CD4-positive, alpha-beta T cell treated with Interferon gamma for 1 hour (primary cell): ENCODE measurements at regions not wholly inside any gene's neighbourhood (a gene's known extent, or its start where the extent isn't known, plus 50 kb on each side); places are given as distances from the start of the nearest gene placed in this dataset.
A peak's percentile ranks its signal among the peaks of the same experiment; 100 is the strongest.

ENCODE experiments used
- DNase-seq: peaks from one replicate; pipeline ENCODE4 v3.0.0-alpha.2; 2020

DNA sequence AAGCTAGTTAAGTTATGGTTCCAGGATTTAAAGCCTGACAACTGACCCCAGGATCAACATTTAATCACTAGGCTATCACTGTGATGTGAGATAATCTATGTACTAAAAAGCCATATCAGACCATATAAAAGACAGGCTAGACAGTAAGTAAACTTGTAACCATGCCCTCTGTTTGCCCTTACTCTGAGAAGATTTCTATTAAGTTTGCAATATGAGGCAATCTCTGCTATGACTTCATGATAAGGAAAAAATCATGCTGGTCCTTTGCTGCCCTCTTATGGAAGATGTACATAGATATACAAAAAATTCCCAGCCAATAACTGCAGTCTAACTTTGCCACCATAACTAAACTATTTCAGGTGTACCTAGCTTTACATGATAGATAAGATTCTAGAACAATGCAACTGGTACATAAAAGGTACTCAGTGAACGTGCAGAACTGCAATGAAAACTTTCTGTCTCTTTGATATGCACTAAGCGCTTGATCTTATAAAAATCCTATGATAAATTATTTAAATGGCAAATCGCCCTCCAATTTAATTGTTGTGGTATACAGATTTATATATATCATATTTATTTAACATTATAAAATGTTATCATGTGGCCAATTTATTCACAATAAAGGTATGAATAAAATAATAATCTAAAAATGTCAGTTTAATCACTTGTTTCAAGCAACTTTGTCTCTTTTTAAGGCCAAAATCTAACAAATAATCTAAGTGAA lies 70.5 kb downstream of the FAM217A start:
- DNase-seq = no peak

DNA sequence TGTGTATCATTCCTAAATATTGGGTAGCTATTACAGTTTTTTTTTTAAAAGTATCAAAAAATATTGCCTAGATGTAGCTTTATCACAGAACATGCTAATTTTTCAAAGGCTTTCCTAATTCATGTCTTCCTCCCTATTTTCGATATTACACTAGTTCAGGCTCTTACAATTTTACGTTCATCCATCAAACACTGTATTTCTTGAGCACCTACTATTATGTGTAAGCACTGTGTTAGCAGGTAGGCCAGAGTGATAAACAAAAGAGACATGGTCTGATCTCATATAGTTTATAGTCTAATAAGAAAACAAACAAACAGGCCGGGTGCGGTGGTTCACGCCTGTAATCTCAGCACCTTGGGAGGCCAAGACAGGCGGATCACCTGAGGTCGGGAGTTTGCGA lies 69.5 kb downstream of the FAM217A start:
- no peak for DNase-seq

DNA sequence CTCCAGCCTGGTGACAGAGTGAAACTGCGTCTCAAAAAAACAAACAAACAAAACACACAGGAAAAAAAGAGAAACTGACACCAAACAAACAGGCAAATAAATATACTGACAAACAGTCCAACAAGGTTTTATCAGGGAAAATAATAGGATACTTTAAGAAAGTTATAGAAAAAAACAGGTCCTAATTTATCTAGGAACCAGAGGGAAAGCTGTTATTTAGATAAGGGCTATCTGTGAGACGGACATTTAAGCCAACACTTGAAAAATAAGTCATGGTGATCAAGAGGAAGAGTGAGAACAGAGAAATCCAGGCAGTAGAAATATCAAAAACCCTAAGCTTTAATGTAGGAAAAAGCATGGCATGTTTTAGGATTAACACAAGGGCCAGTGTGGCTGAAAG lies 68.9 kb downstream of the FAM217A start:
- no peak for DNase-seq

DNA sequence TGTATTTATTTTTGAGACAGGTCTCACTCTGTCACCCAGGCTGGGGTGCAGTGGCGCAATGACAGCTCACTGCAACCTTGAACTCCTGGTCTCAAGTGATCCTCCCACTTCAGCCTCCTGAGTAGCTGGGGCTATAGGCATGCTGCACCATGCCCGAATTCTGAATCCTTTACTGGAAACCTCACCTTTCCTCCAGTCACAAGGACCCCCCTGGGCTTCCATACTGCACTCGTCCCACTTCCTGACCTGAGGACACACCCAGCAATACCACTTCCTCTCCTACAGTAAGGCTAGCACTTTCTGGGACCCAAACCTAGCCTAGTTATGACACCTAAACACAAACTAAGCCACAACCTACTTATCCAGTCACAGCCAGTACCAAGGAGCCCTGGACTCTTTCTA lies 68.2 kb downstream of the FAM217A start:
- DNase-seq = no peak

DNA sequence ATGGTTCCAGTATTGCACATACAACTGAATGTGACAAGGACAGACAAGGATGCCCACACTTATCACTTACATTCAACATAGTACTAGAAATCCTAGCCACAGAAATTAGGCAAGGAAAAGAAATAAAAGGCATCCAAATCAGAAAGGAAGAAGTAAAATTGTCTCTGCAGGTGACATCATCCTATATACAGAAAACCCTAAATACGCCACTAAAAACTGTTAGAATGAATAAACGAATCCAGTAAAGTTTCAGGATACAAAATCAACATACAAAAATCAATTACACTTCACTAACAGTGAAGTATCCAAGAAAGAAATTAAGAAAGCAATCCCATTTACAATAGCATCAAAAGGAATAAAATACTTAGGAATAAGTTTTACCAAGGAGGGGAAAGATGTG lies 66.1 kb downstream of the FAM217A start:
- no peak for DNase-seq

DNA sequence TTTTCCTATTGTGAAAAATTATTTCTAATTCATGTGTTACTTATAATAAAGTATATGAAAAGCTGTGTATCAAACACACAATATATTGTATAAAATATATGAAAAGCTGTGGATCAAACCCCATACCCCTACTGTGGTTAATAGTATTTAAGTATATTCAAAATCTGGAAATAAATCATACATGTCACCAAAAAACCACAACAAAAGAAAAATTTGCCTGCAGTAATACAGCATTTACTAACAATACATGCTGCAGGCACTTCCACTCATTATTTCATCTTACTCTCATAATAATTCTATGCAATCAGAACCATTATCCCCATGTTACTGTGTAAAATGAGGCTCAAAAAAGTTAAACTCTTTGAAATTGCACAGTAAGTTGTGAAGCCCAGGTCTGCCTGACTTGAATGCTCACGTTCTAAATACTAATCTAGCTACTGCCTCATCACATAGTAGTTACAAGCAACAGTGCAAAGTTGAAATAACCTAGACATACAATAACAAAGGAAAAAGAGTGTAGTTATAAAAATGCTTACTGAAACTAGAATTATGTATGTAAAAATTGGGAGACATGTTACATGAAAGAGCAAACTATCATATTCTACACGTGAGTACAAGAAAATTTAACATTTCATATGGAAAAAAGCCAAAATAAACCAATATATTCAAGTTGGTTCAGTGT lies 61.7 kb downstream of the FAM217A start:
- DNase-seq = no peak

DNA sequence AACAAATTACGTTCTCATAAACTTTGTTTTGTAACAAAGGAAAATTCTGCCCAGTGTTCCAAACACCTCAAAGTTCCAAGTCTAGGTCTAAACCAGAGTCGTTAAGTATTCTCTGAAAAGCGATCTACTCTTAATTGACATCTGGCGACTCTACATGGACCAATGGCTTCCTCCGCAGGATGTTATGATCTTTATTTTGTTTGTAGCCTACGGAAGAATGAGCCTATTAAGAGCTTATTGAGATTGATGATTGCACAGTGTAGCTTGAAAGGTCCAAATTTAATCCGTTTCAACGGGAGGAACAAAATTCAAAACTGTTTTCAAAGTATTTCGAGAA lies 61.1 kb downstream of the FAM217A start:
- DNase-seq = no peak

DNA sequence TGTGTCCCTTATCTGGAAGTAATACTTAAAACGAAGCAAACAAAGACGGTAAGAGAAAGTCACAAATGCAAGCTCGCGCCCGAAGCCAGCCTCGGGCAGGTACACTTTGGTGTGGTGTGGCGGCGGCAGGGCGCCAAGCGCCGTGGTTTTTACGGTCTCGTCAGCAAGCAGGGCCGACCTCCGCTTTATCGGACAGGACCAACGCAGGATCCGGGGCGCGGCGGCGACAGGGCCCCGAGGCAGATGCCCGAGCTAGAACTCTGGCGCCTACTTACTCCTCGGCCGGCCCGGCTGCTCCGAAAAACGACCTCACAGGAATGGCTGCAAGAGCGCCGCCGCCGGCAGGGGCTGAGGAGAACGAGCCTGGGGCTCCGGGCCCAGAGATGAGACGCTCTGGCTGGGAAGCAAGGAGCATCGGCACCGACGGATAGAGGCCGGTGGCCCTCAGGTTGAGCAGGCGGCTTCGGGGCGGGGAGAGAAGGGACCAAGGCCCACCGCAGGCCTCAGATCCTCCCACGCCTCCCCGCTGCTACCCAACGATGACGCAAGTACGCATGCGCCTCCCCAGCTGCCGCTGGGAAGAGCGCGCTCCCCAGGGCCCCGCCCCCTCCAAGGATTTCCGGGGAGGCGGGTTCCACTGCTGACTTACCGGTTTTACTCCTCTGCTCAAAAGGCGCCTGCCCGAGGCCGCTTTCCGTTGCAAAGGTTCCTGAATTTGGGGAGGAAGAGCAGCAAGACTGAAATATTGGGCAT lies 60.6 kb downstream of the FAM217A start:
- DNase-seq = peak; percentile 95
